ENCODE measurements at regions not wholly inside any gene's neighbourhood (a gene's known extent, or its start where the extent isn't known, plus 50 kb on each side); places are given as distances from the start of the nearest gene placed in this dataset.

GRCh38 chr20:51914758-51915157 lies 112.4 kb upstream of the SALL4 start:
- H3K27ac ChIP-seq (ENCODE audit: low read depth, low read length, poor library complexity, severe bottlenecking), result no peak overlapping the region
- H3K79me2 ChIP-seq (ENCODE audit: insufficient read depth, low read depth, low read length), result no peaks in the 10 kb centered on the region
- CTCF ChIA-PET (ENCODE audit: unreplicated experiment), result no interaction called here
- no peaks in the 10 kb centered on the region for H3K36me3 ChIP-seq (ENCODE audit: insufficient read depth, low read length)
- POLR2A ChIA-PET, result interaction anchor here (0.6 kb wide), 3 partner anchors 10 to 165 kb away, joined by 3 to 4 read pairs (median 3); no protein-coding TSS in a partner anchor
- H4K20me1 ChIP-seq (ENCODE audit: insufficient read depth, low read length), result no peaks in the 10 kb centered on the region
- BruUV-seq (replicated peaks), result no TSS peak
- no peak for TF ChIP-seq EZH2phosphoT487 (IDR thresholded peaks at IDR 0.05; ENCODE audit: borderline replicate concordance, low read depth, low read length)
- TF ChIP-seq, protein P1, sequence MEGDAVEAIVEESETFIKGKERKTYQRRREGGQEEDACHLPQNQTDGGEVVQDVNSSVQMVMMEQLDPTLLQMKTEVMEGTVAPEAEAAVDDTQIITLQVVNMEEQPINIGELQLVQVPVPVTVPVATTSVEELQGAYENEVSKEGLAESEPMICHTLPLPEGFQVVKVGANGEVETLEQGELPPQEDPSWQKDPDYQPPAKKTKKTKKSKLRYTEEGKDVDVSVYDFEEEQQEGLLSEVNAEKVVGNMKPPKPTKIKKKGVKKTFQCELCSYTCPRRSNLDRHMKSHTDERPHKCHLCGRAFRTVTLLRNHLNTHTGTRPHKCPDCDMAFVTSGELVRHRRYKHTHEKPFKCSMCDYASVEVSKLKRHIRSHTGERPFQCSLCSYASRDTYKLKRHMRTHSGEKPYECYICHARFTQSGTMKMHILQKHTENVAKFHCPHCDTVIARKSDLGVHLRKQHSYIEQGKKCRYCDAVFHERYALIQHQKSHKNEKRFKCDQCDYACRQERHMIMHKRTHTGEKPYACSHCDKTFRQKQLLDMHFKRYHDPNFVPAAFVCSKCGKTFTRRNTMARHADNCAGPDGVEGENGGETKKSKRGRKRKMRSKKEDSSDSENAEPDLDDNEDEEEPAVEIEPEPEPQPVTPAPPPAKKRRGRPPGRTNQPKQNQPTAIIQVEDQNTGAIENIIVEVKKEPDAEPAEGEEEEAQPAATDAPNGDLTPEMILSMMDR (conservative IDR thresholded peaks at IDR 0.05; ENCODE audit: low read length), result no peak
- no peak overlapping the region for H3K4me2 ChIP-seq (ENCODE audit: low read length)
- H3K9me3 ChIP-seq (ENCODE audit: low read length), result no peaks in the 10 kb centered on the region
- H2AFZ ChIP-seq (ENCODE audit: low read length), result no peak overlapping the region
- intact Hi-C loops (cut with micrococcal nuclease; ENCODE audit: unreplicated experiment), result no loop called here
- H3K9me2 ChIP-seq (ENCODE audit: insufficient read depth, low read length), result no peaks in the 10 kb centered on the region
- no peak for DNase-seq (ENCODE audit: low spot score)
- H3K4me3 ChIP-seq (ENCODE audit: low read depth, low read length, poor library complexity, severe bottlenecking), result no peak overlapping the region
- no peaks in the 10 kb centered on the region for H3K4me1 ChIP-seq (ENCODE audit: insufficient read depth, low read length, poor library complexity, severe bottlenecking)

DNA sequence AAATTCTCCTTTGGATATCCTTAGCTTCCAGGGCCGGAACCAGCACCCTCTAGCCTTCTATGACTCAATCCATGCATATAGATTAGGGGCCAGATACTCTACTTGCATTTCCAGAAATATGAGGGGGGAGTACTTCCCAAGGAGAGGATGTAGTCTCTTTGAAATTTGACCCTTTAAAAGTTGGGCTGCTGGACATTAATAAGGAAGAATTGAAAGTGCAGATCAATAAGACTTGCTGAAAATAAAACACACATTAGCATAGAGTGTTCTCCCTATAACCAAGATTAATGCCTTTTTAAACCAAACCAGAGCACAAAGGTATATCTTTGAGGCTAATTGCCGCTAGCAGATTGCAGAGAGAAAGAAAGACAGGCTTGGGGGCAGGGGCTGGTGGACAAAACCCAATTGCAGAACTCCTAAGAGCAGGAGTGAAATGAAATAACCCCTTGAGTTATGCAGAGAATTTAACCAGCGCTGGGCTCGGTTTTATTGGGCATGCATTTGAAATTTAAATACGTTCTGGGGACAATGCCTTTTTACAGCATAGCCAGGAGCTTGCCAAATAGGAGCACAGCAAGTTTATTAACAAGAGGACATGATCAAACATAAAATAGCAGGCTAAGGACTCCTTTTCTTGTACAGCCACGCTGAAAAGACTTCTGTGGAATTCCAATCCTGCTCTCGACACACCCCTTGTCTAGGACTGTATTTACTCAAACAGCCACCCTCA lies 108.2 kb upstream of the SALL4 start:
- no peak for DNase-seq (ENCODE audit: low spot score)
- POLR2A ChIA-PET, result no interaction called here
- Histone ChIP-seq H3K36me3 (ENCODE audit: insufficient read depth, low read length) (no peaks in the 10 kb centered on the region), H3K27ac (ENCODE audit: low read depth, low read length, poor library complexity, severe bottlenecking) (no peak overlapping the region), H3K79me2 (ENCODE audit: insufficient read depth, low read depth, low read length) (no peaks in the 10 kb centered on the region), H3K4me1 (ENCODE audit: insufficient read depth, low read length, poor library complexity, severe bottlenecking) (no peaks in the 10 kb centered on the region), H2AFZ (ENCODE audit: low read length) (no peak overlapping the region), H3K9me3 (ENCODE audit: low read length) (no peaks in the 10 kb centered on the region), H3K9me2 (ENCODE audit: insufficient read depth, low read length) (no peaks in the 10 kb centered on the region), H4K20me1 (ENCODE audit: insufficient read depth, low read length) (no peaks in the 10 kb centered on the region), H3K4me3 (ENCODE audit: low read depth, low read length, poor library complexity, severe bottlenecking) (no peak overlapping the region), H3K4me2 (ENCODE audit: low read length) (no peak overlapping the region)
- no TSS peak for BruUV-seq (replicated peaks)
- intact Hi-C loops (cut with micrococcal nuclease; ENCODE audit: unreplicated experiment), result no loop called here
- CTCF ChIA-PET (ENCODE audit: unreplicated experiment), result no interaction called here
- TF ChIP-seq, protein P1 (conservative IDR thresholded peaks at IDR 0.05; ENCODE audit: low read length), result no peak

DNA sequence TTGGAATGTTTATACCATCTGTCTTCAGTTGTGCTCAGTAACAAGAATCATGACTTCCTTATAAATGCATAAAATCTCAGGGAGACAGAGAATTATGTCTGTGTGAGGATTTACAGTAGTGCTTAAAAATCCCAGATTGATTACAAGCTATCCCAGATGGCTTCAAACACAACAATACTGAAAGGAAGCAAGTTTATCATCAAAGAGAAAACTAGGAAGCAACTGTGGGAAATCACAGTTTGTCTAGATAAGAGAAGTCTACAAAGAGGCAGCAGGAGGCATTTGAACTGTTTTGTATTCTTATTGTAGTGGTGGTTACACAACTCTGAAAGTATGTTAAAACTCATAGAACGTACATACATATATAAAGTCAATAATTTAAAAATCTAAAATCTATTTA lies 104.4 kb upstream of the SALL4 start:
- Histone ChIP-seq H3K9me2 (ENCODE audit: insufficient read depth, low read length) (no peaks in the 10 kb centered on the region), H3K4me3 (ENCODE audit: low read depth, low read length, poor library complexity, severe bottlenecking) (no peak overlapping the region), H3K36me3 (ENCODE audit: insufficient read depth, low read length) (no peaks in the 10 kb centered on the region), H3K4me2 (ENCODE audit: low read length) (no peak overlapping the region), H3K9me3 (ENCODE audit: low read length) (no peaks in the 10 kb centered on the region), H3K79me2 (ENCODE audit: insufficient read depth, low read depth, low read length) (no peaks in the 10 kb centered on the region), H3K27ac (ENCODE audit: low read depth, low read length, poor library complexity, severe bottlenecking) (no peak overlapping the region), H2AFZ (ENCODE audit: low read length) (no peak overlapping the region), H3K4me1 (ENCODE audit: insufficient read depth, low read length, poor library complexity, severe bottlenecking) (no peaks in the 10 kb centered on the region), H4K20me1 (ENCODE audit: insufficient read depth, low read length) (no peaks in the 10 kb centered on the region)
- BruUV-seq (replicated peaks), result no TSS peak
- TF ChIP-seq, protein P1 (conservative IDR thresholded peaks at IDR 0.05; ENCODE audit: low read length), result no peak
- TF ChIP-seq EZH2phosphoT487 (IDR thresholded peaks at IDR 0.05; ENCODE audit: borderline replicate concordance, low read depth, low read length), result no peak
- DNase-seq (ENCODE audit: low spot score), result no peak
- ChIA-PET POLR2A (no interaction called here), CTCF (ENCODE audit: unreplicated experiment) (no interaction called here)
- intact Hi-C loops (cut with micrococcal nuclease; ENCODE audit: unreplicated experiment), result no loop called here
